H1 (cell line): ENCODE measurements at regions not wholly inside any gene's neighbourhood (a gene's known extent, or its start where the extent isn't known, plus 50 kb on each side); places are given as distances from the start of the nearest gene placed in this dataset.

ENCODE experiments used
- CTCF ChIA-PET: fragments of 300-600 bp; sonication (Branson Sonifier 250); formaldehyde crosslinking; loops from one replicate; lab custom pipeline; 2021; ENCODE audit not compliant: partially characterized antibody; lab: Charles Lee
- POLR2A ChIA-PET: fragments of 300-600 bp; sonication (Branson Sonifier 250); formaldehyde crosslinking; loops from one replicate; lab custom pipeline; 2021; ENCODE audit warnings: inconsistent platforms; ENCODE audit not compliant: partially characterized antibody; lab: Charles Lee
- DNase-seq, 2 experiments: peaks; one replicate each; pipeline versions ENCODE4 v3.0.0 to v3.0.0-alpha.2; 2010 to 2022; ENCODE audit warnings: low spot score in 2 of 2, low read depth in 1 of 2, mixed read lengths in 1 of 2
- FAIRE-seq: peaks from 2 replicates; lab custom pipeline; 2011; peaks lifted over from hg19 to GRCh38; lab: Jason Lieb, UNC
- H2AFZ ChIP-seq: 2 replicates; pipeline ENCODE4 v1.8.1; 2012; ENCODE audit warnings: low read length, inconsistent platforms
- H2AK5ac ChIP-seq: 2 replicates; pipeline ENCODE4 v1.6.1; 2013; ENCODE audit warnings: low read depth, low read length
- H2BK120ac ChIP-seq: replicated peaks from 2 replicates; pipeline ENCODE3; 2013; ENCODE audit warnings: low read depth, low read length, inconsistent platforms
- H2BK12ac ChIP-seq: 2 replicates; pipeline ENCODE4 v1.6.1; 2013; ENCODE audit warnings: low read depth, low read length
- H2BK15ac ChIP-seq: 2 replicates; pipeline ENCODE4 v1.6.1; 2013; ENCODE audit warnings: low read length
- H2BK20ac ChIP-seq: 2 replicates; pipeline ENCODE4 v1.6.1; 2013; ENCODE audit warnings: low read length
- H2BK5ac ChIP-seq: 2 replicates; pipeline ENCODE4 v1.6.1; 2013; ENCODE audit warnings: low read depth, low read length
- H3K14ac ChIP-seq: 2 replicates; pipeline ENCODE4 v1.6.1; 2013; ENCODE audit warnings: inconsistent platforms; ENCODE audit not compliant: insufficient read length
- H3K18ac ChIP-seq: 2 replicates; pipeline ENCODE4 v1.6.1; 2013; ENCODE audit warnings: low read length; ENCODE audit errors: extremely low read depth
- H3K23ac ChIP-seq: 2 replicates; pipeline ENCODE4 v1.6.1; 2013; ENCODE audit warnings: inconsistent platforms; ENCODE audit not compliant: insufficient read length
- H3K23me2 ChIP-seq: 2 replicates; pipeline ENCODE4 v1.6.1; 2013; ENCODE audit warnings: low read depth, low read length
- H3K27ac ChIP-seq: 2 replicates; pipeline ENCODE4 v1.6.1; 2011; ENCODE audit warnings: low read depth, low read length, inconsistent platforms
- H3K27me3 ChIP-seq, 4 experiments: replicated peaks in 1 of 4; 1 replicate in 1 of 4; 2 replicates in 3 of 4; pipeline versions ENCODE4 v1.6.1 to v1.8.1; 2011 to 2013; ENCODE audit warnings: low read length in 3 of 4, mild to moderate bottlenecking in 3 of 4, inconsistent platforms in 2 of 4, mixed read lengths in 2 of 4, moderate library complexity in 1 of 4; ENCODE audit not compliant: control insufficient read depth in 3 of 4, insufficient read depth in 3 of 4; ENCODE audit errors: extremely low read depth in 1 of 4
- H3K36me3 ChIP-seq, 4 experiments: 2 replicates each; pipeline versions ENCODE4 v1.6.1 to v1.8.1; 2011 to 2013; ENCODE audit warnings: mild to moderate bottlenecking in 4 of 4, low read length in 3 of 4, moderate library complexity in 2 of 4, control low read depth in 1 of 4, inconsistent platforms in 1 of 4; ENCODE audit not compliant: insufficient read depth in 4 of 4, control insufficient read depth in 2 of 4
- H3K4ac ChIP-seq: replicated peaks from 2 replicates; pipeline ENCODE3; 2013; ENCODE audit warnings: low read length, low read depth, mixed read lengths, inconsistent platforms; ENCODE audit not compliant: insufficient read length
- H3K4me1 ChIP-seq, 4 experiments: replicated peaks in 1 of 4; 1 replicate in 1 of 4; 2 replicates in 3 of 4; pipeline versions ENCODE4 v1.6.1 to v1.8.1; 2011 to 2013; ENCODE audit warnings: low read length in 3 of 4, inconsistent platforms in 2 of 4, mixed read lengths in 1 of 4; ENCODE audit not compliant: insufficient read depth in 4 of 4, control insufficient read depth in 3 of 4
- H3K4me2 ChIP-seq, 2 experiments: 2 replicates each; pipeline versions ENCODE4 v1.6.1 to v1.8.1; 2011 to 2013; ENCODE audit warnings: low read depth in 2 of 2, low read length in 2 of 2, control low read depth in 1 of 2, inconsistent platforms in 1 of 2, mild to moderate bottlenecking in 1 of 2; ENCODE audit not compliant: insufficient read depth in 1 of 2
- H3K4me3 ChIP-seq, 4 experiments: fragments of 200-600, 300-600 bp in 1 of 4; sonication (generic), shearing (Covaris generic), sonication (Bioruptor Twin) in 1 of 4; 2 replicates each; pipeline versions ENCODE4 v1.5.1 to v1.8.1; 2011 to 2016; ENCODE audit warnings: low read length in 4 of 4, low read depth in 3 of 4, control low read depth in 2 of 4, inconsistent platforms in 2 of 4, mild to moderate bottlenecking in 2 of 4, mixed read lengths in 1 of 4, moderate library complexity in 1 of 4; ENCODE audit not compliant: insufficient read depth in 2 of 4; ENCODE audit errors: extremely low read depth in 1 of 4
- H3K56ac ChIP-seq: replicated peaks from 2 replicates; pipeline ENCODE3; 2013; ENCODE audit warnings: low read depth, mild to moderate bottlenecking, mixed read lengths, low read length, inconsistent platforms; ENCODE audit not compliant: insufficient read length
- H3K79me1 ChIP-seq: 2 replicates; pipeline ENCODE4 v1.6.1; 2013; ENCODE audit warnings: low read depth, low read length, control low read depth
- H3K79me2 ChIP-seq, 2 experiments: 2 replicates each; pipeline versions ENCODE4 v1.6.1 to v1.8.1; 2012 to 2013; ENCODE audit warnings: low read length in 2 of 2, mild to moderate bottlenecking in 2 of 2, inconsistent platforms in 1 of 2; ENCODE audit not compliant: insufficient read depth in 2 of 2, control insufficient read depth in 1 of 2
- H3K9ac ChIP-seq, 4 experiments: replicated peaks in 1 of 4; 1 replicate in 1 of 4; 2 replicates in 3 of 4; pipeline versions ENCODE4 v1.6.1 to v1.8.1; 2011 to 2013; ENCODE audit warnings: low read depth in 3 of 4, low read length in 3 of 4, control low read depth in 2 of 4, mild to moderate bottlenecking in 2 of 4, moderate library complexity in 2 of 4, inconsistent platforms in 1 of 4; ENCODE audit errors: extremely low read depth in 1 of 4
- H3K9me3 ChIP-seq, 2 experiments: 2 replicates each; pipeline versions ENCODE4 v1.6.1 to v1.8.1; 2012 to 2013; ENCODE audit warnings: mild to moderate bottlenecking in 2 of 2, moderate library complexity in 2 of 2, control low read depth in 1 of 2, inconsistent platforms in 1 of 2, low read depth in 1 of 2, low read length in 1 of 2, mixed read lengths in 1 of 2; ENCODE audit not compliant: insufficient read depth in 2 of 2
- H4K20me1 ChIP-seq, 2 experiments: replicated peaks in 1 of 2; 2 replicates each; pipeline versions ENCODE3 to v1.8.1; 2011 to 2013; ENCODE audit warnings: inconsistent platforms in 2 of 2, low read length in 2 of 2, mild to moderate bottlenecking in 1 of 2; ENCODE audit not compliant: insufficient read depth in 2 of 2, control insufficient read depth in 1 of 2
- H4K5ac ChIP-seq: 2 replicates; pipeline ENCODE4 v1.6.1; 2013; ENCODE audit warnings: low read length, low read depth, mixed read lengths, inconsistent platforms; ENCODE audit not compliant: insufficient read length
- H4K8ac ChIP-seq: 2 replicates; pipeline ENCODE4 v1.8.0; 2013; ENCODE audit warnings: mild to moderate bottlenecking, moderate library complexity, low read length, inconsistent platforms; ENCODE audit not compliant: insufficient read depth; ENCODE audit errors: extremely low read depth
- H4K91ac ChIP-seq: replicated peaks from 2 replicates; pipeline ENCODE3; 2013; ENCODE audit warnings: low read length, mixed read lengths, inconsistent platforms; ENCODE audit not compliant: insufficient read length
- CHD1 ChIP-seq: IDR thresholded peaks from 2 replicates; pipeline ENCODE4 v1.6.1; 2012; ENCODE audit warnings: low read depth, low read length, improper control_type of control experiment
- CHD2 ChIP-seq: IDR thresholded peaks from 2 replicates; pipeline ENCODE4 v1.6.1; 2012; ENCODE audit warnings: low read length, improper control_type of control experiment
- GABPA ChIP-seq: IDR thresholded peaks from 2 replicates; pipeline ENCODE4 v1.6.1; 2011; ENCODE audit warnings: mild to moderate bottlenecking, low read length, moderate library complexity, borderline replicate concordance; ENCODE audit not compliant: insufficient read depth
- GTF2F1 ChIP-seq: IDR thresholded peaks from 2 replicates; pipeline ENCODE4 v1.6.1; 2012; ENCODE audit warnings: low read depth, low read length, improper control_type of control experiment, borderline replicate concordance
- HDAC6 ChIP-seq: IDR thresholded peaks from one replicate; pipeline ENCODE4 v1.7.1; 2012; ENCODE audit warnings: low read depth, mild to moderate bottlenecking, inconsistent platforms, low read length, moderate library complexity
- JUND ChIP-seq: IDR thresholded peaks from 2 replicates; pipeline ENCODE4 v1.6.1; 2011; ENCODE audit warnings: mild to moderate bottlenecking, improper control_type of control experiment, low read length
- KDM4A ChIP-seq: IDR thresholded peaks from one replicate; pipeline ENCODE4 v1.7.1; 2012; ENCODE audit warnings: low read depth, mild to moderate bottlenecking, moderate library complexity, low read length, inconsistent platforms; ENCODE audit not compliant: severe bottlenecking
- POU5F1 ChIP-seq: IDR thresholded peaks from 2 replicates; pipeline ENCODE4 v1.6.1; 2011; ENCODE audit warnings: low read depth, mild to moderate bottlenecking, low read length, moderate library complexity
- RAD21 ChIP-seq, 2 experiments: IDR thresholded peaks in 1 of 2; conservative IDR thresholded peaks in 1 of 2; 2 replicates each; pipeline ENCODE4 v1.6.1; 2011; ENCODE audit warnings: low read depth in 2 of 2, low read length in 2 of 2, improper control_type of control experiment in 1 of 2, inconsistent platforms in 1 of 2, mild to moderate bottlenecking in 1 of 2, moderate library complexity in 1 of 2
- RNF2 ChIP-seq: fragments of 200-900, 300-1000 bp; sonication (generic); IDR thresholded peaks from 2 replicates; pipeline ENCODE4 v1.7.1; 2016; ENCODE audit warnings: borderline replicate concordance, low read depth, mild to moderate bottlenecking, antibody characterized with exemption, low read length; ENCODE audit not compliant: poor library complexity, severe bottlenecking; ENCODE audit errors: missing control alignments
- SIRT6 ChIP-seq: IDR thresholded peaks from one replicate; pipeline ENCODE4 v1.7.1; 2012; ENCODE audit warnings: low read length, inconsistent platforms
- WGBS, 2 experiments: shearing (Covaris generic) in 1 of 2; methylation state at CpG; one replicate each; pipeline versions ENCODE4 v1.1.6 to v1.1.7; 2013 to 2015; ENCODE audit warnings: low lambda C conversion rate in 2 of 2, mixed read lengths in 2 of 2, inconsistent platforms in 1 of 2, low coverage in 1 of 2, missing lambda C conversion rate in 1 of 2; ENCODE audit not compliant: insufficient replicate concordance in 2 of 2, insufficient coverage in 1 of 2, insufficient read length in 1 of 2; ENCODE audit errors: extremely low coverage in 1 of 2, missing lambda C conversion rate in 1 of 2; 5-methylcytosine and 5-hydroxymethylcytosine counted together
- TF ChIP-seq, protein P1 (sequence below), 3 experiments: IDR thresholded peaks; 1 replicate in 2 of 3; 2 replicates in 1 of 3; pipeline versions ENCODE4 v1.5.1 to v1.6.1; 2011; ENCODE audit warnings: low read length in 3 of 3, mild to moderate bottlenecking in 3 of 3, inconsistent platforms in 2 of 3, low read depth in 1 of 3, moderate library complexity in 1 of 3; ENCODE audit not compliant: insufficient read depth in 1 of 3; ENCODE audit errors: control extremely low read depth in 1 of 3

DNA sequence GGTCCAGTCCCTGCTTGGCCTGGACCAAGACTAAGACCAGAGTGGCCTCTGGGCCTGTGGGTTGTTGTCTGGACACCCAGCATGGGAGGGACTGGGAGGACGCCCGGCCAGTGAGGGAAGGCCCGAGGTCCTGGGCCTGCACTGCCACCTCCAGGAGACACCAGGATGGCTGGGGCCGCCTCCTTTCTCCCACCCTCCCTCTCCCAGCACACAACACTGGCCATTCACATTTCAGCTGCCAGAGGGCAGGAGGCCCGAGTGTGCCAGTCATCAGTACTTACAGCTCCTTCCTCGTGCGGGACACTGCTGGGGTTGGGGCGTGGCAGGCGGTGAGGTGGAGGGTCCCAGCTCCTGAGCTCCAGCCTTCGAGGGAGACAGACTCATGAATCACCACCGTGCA is 133.5 kb downstream of the ASB1 start:
- no peak overlapping the region for H2BK15ac ChIP-seq
- WGBS, 2 experiments = 84% methylated on average over 10 of the region's 11 CpGs; no CpG with 5 or more reads in 1 of the 2 experiments
- TF ChIP-seq GTF2F1 (no peak), CHD2 (no peak), KDM4A (no peak), JUND (no peak), POU5F1 (no peak), RAD21 (IDR thresholded peaks at IDR 0.05 in 1 of 2, conservative IDR thresholded peaks at IDR 0.05 in 1 of 2; ENCODE audit: low read depth in 2 of 2, low read length in 2 of 2) (peak; percentile 55 to 65), HDAC6 (no peak), CHD1 (no peak), RNF2 (no peak), SIRT6 (no peak), GABPA (no peak)
- TF ChIP-seq, protein P1, sequence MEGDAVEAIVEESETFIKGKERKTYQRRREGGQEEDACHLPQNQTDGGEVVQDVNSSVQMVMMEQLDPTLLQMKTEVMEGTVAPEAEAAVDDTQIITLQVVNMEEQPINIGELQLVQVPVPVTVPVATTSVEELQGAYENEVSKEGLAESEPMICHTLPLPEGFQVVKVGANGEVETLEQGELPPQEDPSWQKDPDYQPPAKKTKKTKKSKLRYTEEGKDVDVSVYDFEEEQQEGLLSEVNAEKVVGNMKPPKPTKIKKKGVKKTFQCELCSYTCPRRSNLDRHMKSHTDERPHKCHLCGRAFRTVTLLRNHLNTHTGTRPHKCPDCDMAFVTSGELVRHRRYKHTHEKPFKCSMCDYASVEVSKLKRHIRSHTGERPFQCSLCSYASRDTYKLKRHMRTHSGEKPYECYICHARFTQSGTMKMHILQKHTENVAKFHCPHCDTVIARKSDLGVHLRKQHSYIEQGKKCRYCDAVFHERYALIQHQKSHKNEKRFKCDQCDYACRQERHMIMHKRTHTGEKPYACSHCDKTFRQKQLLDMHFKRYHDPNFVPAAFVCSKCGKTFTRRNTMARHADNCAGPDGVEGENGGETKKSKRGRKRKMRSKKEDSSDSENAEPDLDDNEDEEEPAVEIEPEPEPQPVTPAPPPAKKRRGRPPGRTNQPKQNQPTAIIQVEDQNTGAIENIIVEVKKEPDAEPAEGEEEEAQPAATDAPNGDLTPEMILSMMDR (IDR thresholded peaks at IDR 0.05; ENCODE audit: control extremely low read depth in 1 of 3, insufficient read depth in 1 of 3, low read depth in 1 of 3, low read length in 3 of 3) = peak; percentile 51 to 64 (median 62)

More for the DNA sequence above, 133.5 kb downstream of the ASB1 start:
- Histone ChIP-seq H3K36me3 (no peaks in the 10 kb centered on the region), H3K9ac (no peak overlapping the region), H3K4me3 (no peak overlapping the region), H3K9me3 (no peaks in the 10 kb centered on the region), H3K4me1 (no peaks in the 10 kb centered on the region), H3K23me2 (peaks cover 3% of the 10 kb centered on the region; the same call in 1 of the 2 replicates), H2AK5ac (no peak overlapping the region), H3K4me2 (no peak overlapping the region), H3K56ac (no peak overlapping the region), H2BK5ac (no peak overlapping the region), H2AFZ (no peak overlapping the region), H4K20me1 (no peaks in the 10 kb centered on the region), H3K27me3 (no peaks in the 10 kb centered on the region; a peak in 1 of 7 replicates), H3K79me1 (no peaks in the 10 kb centered on the region), H4K5ac (no peak overlapping the region), H3K79me2 (no peaks in the 10 kb centered on the region), H2BK20ac (no peak overlapping the region), H4K91ac (no peak overlapping the region), H3K18ac (no peak overlapping the region), H3K14ac (no peak overlapping the region), H2BK120ac (no peak overlapping the region), H3K4ac (no peak overlapping the region), H3K23ac (no peak overlapping the region), H3K27ac (no peak overlapping the region), H4K8ac (no peak overlapping the region; the same call in 1 of the 2 replicates), H2BK12ac (no peak overlapping the region)
- ChIA-PET POLR2A (no interaction called here), CTCF (interaction anchor here (2.3 kb wide), 1 partner anchor 13 kb away, joined by 7 read pairs; no protein-coding TSS in a partner anchor)
- DNase-seq (no peak), FAIRE-seq (no peak)
